AG10803 (cell line): ENCODE measurements at regions not wholly inside any gene's neighbourhood (a gene's known extent, or its start where the extent isn't known, plus 50 kb on each side); places are given as distances from the start of the nearest gene placed in this dataset.

Experiments
- DNase-seq: peaks from one replicate; pipeline ENCODE4 v3.0.0; 2010; ENCODE audit warnings: low read depth
- H3K4me3 ChIP-seq: 2 replicates; pipeline ENCODE4 v1.5.1; 2011; ENCODE audit warnings: mild to moderate bottlenecking, low read length, control low read depth
- TF ChIP-seq, protein P1 (sequence below): conservative IDR thresholded peaks from 2 replicates; pipeline ENCODE4 v1.5.1; 2011; ENCODE audit warnings: mild to moderate bottlenecking, low read length, control low read depth, inconsistent platforms

DNA sequence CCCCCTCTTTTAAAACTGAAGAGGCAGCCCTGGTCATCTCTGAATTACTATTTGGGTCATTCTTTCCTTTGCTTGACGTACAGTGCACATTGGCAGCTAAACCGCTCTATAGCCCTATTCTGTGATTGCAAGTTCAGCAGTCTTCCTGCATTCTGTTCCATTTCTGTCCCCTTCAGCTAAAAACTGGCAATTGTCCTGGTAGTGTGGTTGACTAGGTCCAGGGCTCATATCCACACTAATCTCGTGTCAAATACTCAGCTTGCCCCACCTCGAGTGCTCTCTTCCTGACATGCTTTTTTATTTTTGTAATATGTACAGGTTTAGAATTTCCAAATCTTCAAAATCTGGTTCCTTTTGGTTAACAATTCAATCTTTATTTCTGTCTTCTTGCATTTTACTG, 282.1 kb downstream of the THBS2 start:
- H3K4me3 ChIP-seq, result no peak overlapping the region
- TF ChIP-seq, protein P1, sequence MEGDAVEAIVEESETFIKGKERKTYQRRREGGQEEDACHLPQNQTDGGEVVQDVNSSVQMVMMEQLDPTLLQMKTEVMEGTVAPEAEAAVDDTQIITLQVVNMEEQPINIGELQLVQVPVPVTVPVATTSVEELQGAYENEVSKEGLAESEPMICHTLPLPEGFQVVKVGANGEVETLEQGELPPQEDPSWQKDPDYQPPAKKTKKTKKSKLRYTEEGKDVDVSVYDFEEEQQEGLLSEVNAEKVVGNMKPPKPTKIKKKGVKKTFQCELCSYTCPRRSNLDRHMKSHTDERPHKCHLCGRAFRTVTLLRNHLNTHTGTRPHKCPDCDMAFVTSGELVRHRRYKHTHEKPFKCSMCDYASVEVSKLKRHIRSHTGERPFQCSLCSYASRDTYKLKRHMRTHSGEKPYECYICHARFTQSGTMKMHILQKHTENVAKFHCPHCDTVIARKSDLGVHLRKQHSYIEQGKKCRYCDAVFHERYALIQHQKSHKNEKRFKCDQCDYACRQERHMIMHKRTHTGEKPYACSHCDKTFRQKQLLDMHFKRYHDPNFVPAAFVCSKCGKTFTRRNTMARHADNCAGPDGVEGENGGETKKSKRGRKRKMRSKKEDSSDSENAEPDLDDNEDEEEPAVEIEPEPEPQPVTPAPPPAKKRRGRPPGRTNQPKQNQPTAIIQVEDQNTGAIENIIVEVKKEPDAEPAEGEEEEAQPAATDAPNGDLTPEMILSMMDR, result no peak
- no peak for DNase-seq

GRCh38 chr6:168968801-168969200, 284.8 kb downstream of the THBS2 start:
- H3K4me3 ChIP-seq, result no peak overlapping the region
- TF ChIP-seq, protein P1, result no peak
- no peak for DNase-seq

GRCh38 chr6:168968228-168968627, 285.4 kb downstream of the THBS2 start:
- H3K4me3 ChIP-seq, result no peak overlapping the region
- TF ChIP-seq, protein P1, result no peak
- DNase-seq, result peak; percentile 99

GRCh38 chr6:168967281-168967925, 286.2 kb downstream of the THBS2 start:
- DNase-seq, result no peak
- TF ChIP-seq, protein P1, result no peak
- no peak overlapping the region for H3K4me3 ChIP-seq

GRCh38 chr6:168964138-168964835, 289.4 kb downstream of the THBS2 start:
- H3K4me3 ChIP-seq, result no peak overlapping the region

DNA sequence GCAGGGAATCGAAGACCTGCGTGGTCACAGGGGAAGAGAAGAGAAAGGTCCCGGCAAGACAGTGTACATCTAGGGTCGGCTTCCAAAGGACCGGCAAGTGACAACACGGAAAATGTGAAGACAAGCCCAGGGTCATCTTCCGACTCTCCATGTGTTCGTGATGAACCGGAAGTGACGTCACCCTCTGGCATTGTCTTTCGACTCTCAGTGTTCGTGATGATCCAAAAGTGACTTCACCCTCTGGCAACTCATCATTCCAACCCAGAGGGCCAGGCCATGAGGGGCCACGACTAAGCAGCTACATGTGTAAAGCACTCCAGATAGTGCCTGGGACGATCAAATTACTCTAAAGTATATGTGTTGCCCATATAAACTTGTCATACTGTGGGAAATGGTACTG, 290.8 kb downstream of the THBS2 start:
- peak; percentile 69 for DNase-seq
- H3K4me3 ChIP-seq, result no peak overlapping the region
- TF ChIP-seq, protein P1, result no peak

More at GRCh38 chr6:168964138-168964835, 289.4 kb downstream of the THBS2 start:
- TF ChIP-seq, protein P1, result no peak
- peak; percentile 85 for DNase-seq

- TF ChIP-seq, protein P1, result no peak
- no peak overlapping the region for H3K4me3 ChIP-seq
- no peak for DNase-seq
Observed at GRCh38 chr6:168961264-168961656, 292.4 kb downstream of the THBS2 start.
